GM10266 (cell line): ENCODE measurements at regions not wholly inside any gene's neighbourhood (a gene's known extent, or its start where the extent isn't known, plus 50 kb on each side); places are given as distances from the start of the nearest gene placed in this dataset.

Experiments
- DNase-seq: peaks from one replicate; pipeline ENCODE4 v3.0.0; 2012; ENCODE audit errors: extremely low spot score
- CTCF ChIP-seq: IDR thresholded peaks from 2 replicates; pipeline ENCODE4 v1.5.1; 2012; ENCODE audit warnings: mild to moderate bottlenecking, low read depth; ENCODE audit not compliant: control insufficient read depth, insufficient read depth; ENCODE audit errors: missing control alignments

- TF ChIP-seq CTCF, result no peak
- no peak for DNase-seq
Observed at GRCh38 chr3:25073423-25073822, 354.6 kb upstream of the RARB start.

DNA sequence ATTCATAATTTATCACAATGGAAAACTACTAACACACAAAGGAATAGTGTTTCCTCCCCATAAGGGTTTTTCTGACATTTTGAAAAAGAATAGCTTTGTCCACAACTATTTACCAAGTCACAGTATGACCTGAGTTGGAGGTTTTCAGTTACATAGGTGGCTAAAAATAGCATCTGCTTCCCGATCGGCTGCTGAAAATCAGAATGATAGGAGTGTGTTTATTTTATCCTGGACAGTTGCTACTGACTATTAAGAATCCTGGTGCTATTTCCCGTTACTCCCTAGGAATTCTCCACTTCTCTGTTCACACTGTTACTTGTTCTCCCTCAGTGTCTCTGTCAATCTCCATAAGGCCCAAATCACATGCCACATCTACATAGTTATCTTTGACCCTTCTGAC, 353.9 kb upstream of the RARB start:
- DNase-seq, result no peak
- no peak for TF ChIP-seq CTCF

DNA sequence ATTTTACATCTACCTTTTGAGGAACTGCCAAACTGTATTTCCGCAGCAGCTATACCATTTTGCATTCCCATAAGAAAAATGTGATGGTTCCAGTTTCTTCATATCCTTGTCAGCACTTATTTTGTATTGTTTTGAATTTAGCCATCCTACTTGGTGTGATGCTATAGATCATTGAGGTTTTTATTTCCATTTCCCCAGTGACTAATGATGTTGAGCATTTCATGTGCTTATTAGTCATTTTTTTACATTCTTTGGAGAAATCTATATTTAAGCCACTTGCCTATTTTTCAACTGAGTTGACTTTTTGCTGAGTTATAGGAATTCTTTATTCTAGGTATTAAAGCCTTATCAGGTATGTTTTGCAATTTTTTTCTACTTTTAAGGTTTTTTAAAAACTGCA, 347.6 kb upstream of the RARB start:
- no peak for TF ChIP-seq CTCF
- no peak for DNase-seq

DNA sequence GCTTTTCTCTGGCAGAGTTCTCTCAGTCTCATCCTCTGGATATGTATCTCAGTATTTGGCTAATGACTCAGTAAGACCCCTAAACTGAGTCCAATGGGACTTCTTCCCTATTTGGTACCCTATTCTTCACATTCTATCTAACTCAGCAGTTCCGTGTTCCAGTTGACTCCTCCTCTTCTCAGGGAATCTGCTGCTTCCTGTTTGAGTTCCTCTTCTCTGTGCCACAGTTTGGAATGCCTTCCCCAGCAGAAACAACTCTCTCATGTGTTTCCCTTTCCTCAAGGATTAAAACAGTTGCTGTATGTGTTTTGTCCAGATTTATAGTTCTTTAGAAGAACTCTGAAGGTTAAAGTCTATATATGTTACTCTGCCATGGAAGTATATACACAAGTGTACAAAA, 344.0 kb upstream of the RARB start:
- DNase-seq, result no peak

DNA sequence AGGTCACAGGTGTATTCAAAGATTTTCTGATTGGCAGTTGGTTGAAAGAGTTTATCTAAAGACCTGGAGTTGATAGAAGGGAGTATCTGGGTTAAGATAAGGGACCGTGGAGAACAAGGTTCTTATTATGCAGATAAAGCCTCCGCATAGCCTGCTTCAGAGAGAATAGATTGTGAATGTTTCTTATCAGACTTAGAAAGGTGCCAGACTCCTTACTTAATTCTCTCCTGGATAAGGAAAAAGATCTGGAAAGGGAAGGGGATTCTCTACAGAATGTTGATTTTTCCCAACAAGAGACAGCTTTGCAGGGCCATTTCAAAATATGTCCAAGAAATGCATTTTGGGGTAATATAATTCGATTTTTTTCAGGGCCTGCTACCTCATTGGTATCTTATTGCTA, 341.3 kb upstream of the RARB start:
- DNase-seq, result no peak
- TF ChIP-seq CTCF, result no peak

More for the DNA sequence above, 344.0 kb upstream of the RARB start:
- TF ChIP-seq CTCF, result no peak

DNA sequence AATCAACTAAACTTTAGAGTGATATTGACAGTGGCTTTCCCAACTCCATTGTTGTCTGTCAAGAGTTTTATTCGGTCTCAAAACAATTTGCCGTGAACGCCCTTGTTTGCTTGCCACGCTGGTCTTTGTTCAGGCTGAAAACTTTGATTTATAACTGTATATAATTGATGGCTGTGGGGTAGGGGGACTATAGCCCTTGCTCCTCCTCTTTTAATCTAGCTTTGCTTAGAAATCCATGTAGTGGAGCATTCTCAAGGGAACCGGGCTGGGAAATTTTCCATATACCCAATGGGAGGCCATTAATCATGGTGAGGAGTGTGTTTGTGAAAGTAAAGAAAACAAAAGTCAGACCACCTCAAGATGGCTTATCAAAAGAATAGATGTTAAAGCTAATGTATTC, 339.8 kb upstream of the RARB start:
- no peak for TF ChIP-seq CTCF

GRCh38 chr3:25090698-25091453, 337.2 kb upstream of the RARB start:
- no peak for TF ChIP-seq CTCF

More for the DNA sequence above, 339.8 kb upstream of the RARB start:
- DNase-seq, result no peak

More at GRCh38 chr3:25090698-25091453, 337.2 kb upstream of the RARB start:
- no peak for DNase-seq
